ENCODE measurements at regions not wholly inside any gene's neighbourhood (a gene's known extent, or its start where the extent isn't known, plus 50 kb on each side); places are given as distances from the start of the nearest gene placed in this dataset.
"Not testable (repeated sequence)": the region's sequence is repeated elsewhere in the genome, so short reads cannot be mapped to it uniquely, and the experiment has no call there.

DNA sequence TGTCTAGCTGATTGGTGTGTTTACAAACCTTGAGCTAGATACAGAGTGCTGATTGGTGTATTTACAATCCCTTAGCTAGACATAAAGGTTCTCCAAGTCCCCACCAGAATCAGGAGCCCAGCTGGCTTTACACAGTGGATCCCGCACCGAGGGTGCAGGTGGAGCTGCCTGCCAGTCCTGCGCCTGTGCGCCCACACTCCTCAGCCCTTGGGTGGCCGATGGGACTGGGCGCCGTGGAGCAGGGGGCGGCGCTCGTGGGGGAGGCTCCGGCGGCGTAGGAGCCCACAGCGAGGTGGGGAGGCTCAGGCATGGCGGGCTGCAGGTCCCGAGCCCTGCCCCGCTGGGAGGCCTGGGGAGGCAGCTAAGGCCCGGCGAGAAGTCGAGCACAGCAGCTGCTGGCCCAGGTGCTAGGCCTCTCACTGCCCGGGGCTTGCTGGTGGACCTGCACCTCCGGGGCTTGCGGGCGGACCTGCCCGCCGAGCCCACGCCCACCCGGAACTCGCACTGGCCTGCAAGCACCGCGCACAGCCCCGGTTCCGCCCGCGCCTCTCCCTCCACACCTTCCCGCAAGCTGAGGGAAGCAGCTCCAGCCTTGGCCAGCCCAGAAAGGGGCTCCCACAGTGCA is 51.0 kb upstream of the CDYL start:
- not testable (repeated sequence) for FAIRE-seq; DNase-seq (ENCODE audit: insufficient read length, low spot score)

DNA sequence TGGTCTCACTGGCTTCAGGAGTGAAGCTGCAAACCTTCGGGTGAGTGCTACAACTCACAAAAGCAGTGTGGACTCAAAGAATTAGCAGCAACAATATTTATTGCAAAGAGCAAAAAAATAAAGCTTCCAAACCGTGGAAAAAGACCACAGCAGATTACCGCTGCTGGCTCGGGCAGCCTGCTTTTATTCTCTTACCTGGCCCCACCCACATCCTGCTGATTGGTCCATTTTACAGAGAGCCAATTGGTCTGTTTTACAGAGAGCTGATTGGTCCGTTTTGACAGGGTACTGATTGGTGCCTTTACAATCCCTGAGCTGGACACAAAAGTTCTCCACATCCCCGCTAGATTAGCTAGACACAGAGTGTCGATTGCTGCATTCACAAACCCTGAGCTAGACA is 51.5 kb upstream of the CDYL start:
- not testable (repeated sequence) for DNase-seq (ENCODE audit: insufficient read length, low spot score); FAIRE-seq

DNA sequence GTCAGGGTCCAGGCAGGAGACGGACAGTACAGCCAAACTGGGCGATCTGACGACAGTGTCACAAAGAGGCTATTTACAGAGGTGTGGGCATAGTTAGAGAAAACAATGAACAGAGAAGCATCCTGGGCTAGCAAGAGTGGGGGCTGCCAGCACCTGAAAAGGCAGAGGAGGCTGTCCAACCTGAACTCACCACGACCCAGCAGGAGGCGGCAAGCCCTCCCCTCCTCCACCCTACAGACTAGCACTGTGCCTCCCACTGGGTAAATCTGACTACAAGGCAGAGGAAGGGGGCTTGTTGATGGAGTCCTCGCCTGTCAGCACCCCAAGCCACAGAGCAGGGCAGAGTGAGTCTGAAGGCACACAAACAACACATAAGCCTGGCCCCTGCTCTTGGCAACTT is 52.8 kb upstream of the CDYL start:
- FAIRE-seq, result no peak
- TF ChIP-seq TAF1 (IDR thresholded peaks at IDR 0.05; ENCODE audit: low read depth, low read length), result no peak
- TF ChIP-seq SPI1 (IDR thresholded peaks at IDR 0.05; ENCODE audit: low read depth, low read length), result no peak
- no peak for TF ChIP-seq PAX5 (IDR thresholded peaks at IDR 0.05; ENCODE audit: insufficient read depth, low read length, severe bottlenecking)
- no peak for TF ChIP-seq POLR2AphosphoS5 (IDR thresholded peaks at IDR 0.05; ENCODE audit: low read depth, low read length)
- no peak for TF ChIP-seq POU2F2 (IDR thresholded peaks at IDR 0.05; ENCODE audit: low read depth, low read length)
- TF ChIP-seq POLR2A (IDR thresholded peaks at IDR 0.05; ENCODE audit: low read depth, low read length), result no peak

DNA sequence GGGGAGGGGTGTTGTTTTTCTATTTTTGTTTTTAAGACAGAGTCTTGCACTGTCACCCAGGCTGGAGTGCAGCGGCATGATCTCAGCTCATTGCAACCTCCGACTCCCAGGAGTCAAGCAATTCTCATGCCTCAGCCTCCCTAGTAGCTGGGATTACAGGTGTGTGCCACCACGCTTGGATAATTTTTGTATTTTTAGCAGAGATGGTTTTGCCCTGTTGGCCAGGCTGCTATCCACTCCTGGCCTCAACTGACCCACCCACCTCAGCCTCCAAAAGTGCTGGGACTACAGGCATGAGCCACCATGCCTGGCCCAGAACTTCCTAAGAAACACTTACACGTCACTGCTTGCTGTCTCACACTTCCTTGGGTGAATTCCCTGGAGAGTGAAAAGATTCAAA is 54.8 kb upstream of the CDYL start:
- not testable (repeated sequence) for FAIRE-seq

More for the DNA sequence above, 52.8 kb upstream of the CDYL start:
- DNase-seq (ENCODE audit: insufficient read length, low spot score), result no peak

DNA sequence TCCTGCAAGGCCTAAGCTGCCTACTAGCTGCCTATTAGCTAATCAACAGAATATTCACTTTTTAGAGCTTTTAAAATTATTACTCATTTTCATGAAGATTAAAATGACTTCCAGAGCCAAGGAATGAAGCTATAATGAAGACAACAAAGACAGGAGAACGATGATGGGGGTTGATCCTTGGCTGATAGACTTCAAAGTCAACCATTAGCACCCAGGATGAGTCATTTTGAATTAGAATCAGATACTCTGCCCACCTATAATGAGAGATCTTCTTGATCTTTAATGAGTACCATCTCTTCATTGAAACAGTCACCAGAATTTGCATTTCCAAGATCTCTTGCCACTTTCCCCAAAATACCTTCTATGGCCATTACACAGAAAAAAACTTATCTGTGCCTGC is 56.7 kb upstream of the CDYL start:
- DNase-seq (ENCODE audit: insufficient read length, low spot score), result no peak
- FAIRE-seq, result no peak
- no peak for TF ChIP-seq POLR2AphosphoS5 (IDR thresholded peaks at IDR 0.05; ENCODE audit: low read depth, low read length)
- no peak for TF ChIP-seq POLR2A (IDR thresholded peaks at IDR 0.05; ENCODE audit: low read depth, low read length)
- TF ChIP-seq TAF1 (IDR thresholded peaks at IDR 0.05; ENCODE audit: low read depth, low read length), result no peak
- no peak for TF ChIP-seq POU2F2 (IDR thresholded peaks at IDR 0.05; ENCODE audit: low read depth, low read length)
- no peak for TF ChIP-seq PAX5 (IDR thresholded peaks at IDR 0.05; ENCODE audit: insufficient read depth, low read length, severe bottlenecking)
- no peak for TF ChIP-seq SPI1 (IDR thresholded peaks at IDR 0.05; ENCODE audit: low read depth, low read length)

More for the DNA sequence above, 54.8 kb upstream of the CDYL start:
- DNase-seq (ENCODE audit: insufficient read length, low spot score), result not testable (repeated sequence)

DNA sequence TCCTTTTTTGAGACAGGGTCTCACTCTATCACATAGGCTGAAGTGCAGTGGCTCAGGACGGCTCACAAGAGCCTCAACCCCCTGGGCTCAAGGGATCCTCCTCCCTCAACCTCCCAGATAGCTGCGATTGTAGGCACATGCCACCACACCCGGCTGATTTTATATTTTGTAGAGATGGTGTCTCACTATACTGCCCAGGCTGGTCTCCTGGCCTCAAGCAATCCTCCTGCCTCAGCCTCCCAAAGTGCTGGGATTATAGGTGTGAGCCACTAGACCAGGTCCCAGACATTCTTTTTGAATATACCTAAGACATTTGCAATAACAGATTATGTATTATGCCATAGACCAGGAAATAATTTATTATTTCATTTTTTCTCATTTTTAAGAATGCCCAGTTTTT is 58.3 kb upstream of the CDYL start:
- DNase-seq (ENCODE audit: insufficient read length, low spot score) (no peak), FAIRE-seq (no peak)
- TF ChIP-seq PAX5 (IDR thresholded peaks at IDR 0.05; ENCODE audit: insufficient read depth, low read length, severe bottlenecking) (no peak), SPI1 (IDR thresholded peaks at IDR 0.05; ENCODE audit: low read depth, low read length) (no peak), TAF1 (IDR thresholded peaks at IDR 0.05; ENCODE audit: low read depth, low read length) (no peak), POLR2AphosphoS5 (IDR thresholded peaks at IDR 0.05; ENCODE audit: low read depth, low read length) (no peak), POLR2A (IDR thresholded peaks at IDR 0.05; ENCODE audit: low read depth, low read length) (no peak), POU2F2 (IDR thresholded peaks at IDR 0.05; ENCODE audit: low read depth, low read length) (no peak)

DNA sequence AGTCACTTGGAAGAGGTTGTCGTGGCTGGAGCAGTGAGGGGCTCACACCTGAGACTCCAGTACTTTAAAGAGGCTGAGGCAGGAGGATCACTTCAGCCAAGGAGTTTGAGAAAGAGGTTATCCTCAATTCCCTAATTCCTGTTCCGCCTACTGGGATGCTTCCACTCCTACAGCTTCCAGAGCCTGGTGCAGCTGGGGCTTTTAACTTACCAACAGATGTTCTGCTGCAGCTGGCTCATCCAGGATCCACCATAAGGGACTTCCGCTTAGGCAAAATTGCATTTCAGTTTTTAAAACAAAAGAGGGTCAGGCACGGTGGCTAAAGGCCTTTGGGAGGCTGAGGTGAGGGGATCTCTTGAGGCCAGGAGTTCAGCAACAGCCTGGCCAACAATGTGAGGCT is 59.1 kb upstream of the CDYL start:
- DNase-seq (ENCODE audit: insufficient read length, low spot score) (no peak), FAIRE-seq (no peak)
- TF ChIP-seq TAF1 (IDR thresholded peaks at IDR 0.05; ENCODE audit: low read depth, low read length) (no peak), POLR2A (IDR thresholded peaks at IDR 0.05; ENCODE audit: low read depth, low read length) (no peak), SPI1 (IDR thresholded peaks at IDR 0.05; ENCODE audit: low read depth, low read length) (no peak), POU2F2 (IDR thresholded peaks at IDR 0.05; ENCODE audit: low read depth, low read length) (no peak)

DNA sequence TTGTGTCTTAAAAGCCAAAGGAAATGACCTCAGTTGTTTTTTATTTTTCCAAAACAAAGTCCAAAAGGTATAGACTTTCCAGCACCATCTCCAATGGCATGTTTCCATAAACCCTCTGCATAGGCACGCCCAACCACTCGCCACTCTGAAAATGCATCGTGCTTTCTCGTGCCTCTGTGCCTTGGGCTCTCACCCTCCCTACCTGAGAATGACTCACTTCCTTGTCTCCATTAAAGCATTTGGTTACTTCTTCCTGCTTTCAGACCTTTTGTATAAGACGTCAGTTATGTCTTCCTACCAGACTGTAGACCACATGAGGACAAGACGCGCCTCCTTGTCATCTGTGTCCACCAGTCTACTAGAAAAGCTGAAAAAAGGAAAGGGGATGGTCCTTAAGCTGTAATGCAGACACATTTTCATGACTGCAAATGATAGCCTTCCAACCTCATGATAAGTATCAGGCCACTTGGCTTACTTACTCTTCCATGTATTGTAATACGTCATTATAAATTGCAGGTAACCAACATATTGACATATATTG is 61.2 kb upstream of the CDYL start:
- no peak for FAIRE-seq
- TF ChIP-seq TAF1 (IDR thresholded peaks at IDR 0.05; ENCODE audit: low read depth, low read length) (no peak), POU2F2 (IDR thresholded peaks at IDR 0.05; ENCODE audit: low read depth, low read length) (no peak), POLR2AphosphoS5 (IDR thresholded peaks at IDR 0.05; ENCODE audit: low read depth, low read length) (no peak), POLR2A (IDR thresholded peaks at IDR 0.05; ENCODE audit: low read depth, low read length) (no peak), SPI1 (IDR thresholded peaks at IDR 0.05; ENCODE audit: low read depth, low read length) (no peak), PAX5 (IDR thresholded peaks at IDR 0.05; ENCODE audit: insufficient read depth, low read length, severe bottlenecking) (no peak)
- no peak for DNase-seq (ENCODE audit: insufficient read length, low spot score)

DNA sequence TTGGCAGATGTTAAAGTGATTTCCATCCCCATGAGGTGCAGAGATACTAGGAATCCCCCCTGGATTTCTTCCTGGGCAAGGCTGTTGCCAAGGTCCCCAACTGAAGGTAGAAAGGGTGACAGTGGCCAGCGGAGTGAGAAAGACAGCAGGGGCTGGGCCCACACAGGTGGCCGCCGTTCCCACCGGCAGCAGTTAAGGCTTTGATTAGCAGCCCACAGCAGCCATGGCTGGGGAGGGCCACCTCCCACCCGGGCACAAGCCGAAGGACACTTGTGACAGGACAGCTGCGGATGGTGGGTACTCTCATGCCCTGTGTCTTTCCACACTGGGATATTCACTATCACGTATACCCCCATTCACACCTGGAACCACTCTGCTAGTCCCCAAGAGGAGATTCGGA is 63.9 kb upstream of the CDYL start:
- no peak for DNase-seq (ENCODE audit: insufficient read length, low spot score)
- no peak for FAIRE-seq
- TF ChIP-seq POLR2AphosphoS5 (IDR thresholded peaks at IDR 0.05; ENCODE audit: low read depth, low read length) (no peak), POU2F2 (IDR thresholded peaks at IDR 0.05; ENCODE audit: low read depth, low read length) (no peak), TAF1 (IDR thresholded peaks at IDR 0.05; ENCODE audit: low read depth, low read length) (no peak), POLR2A (IDR thresholded peaks at IDR 0.05; ENCODE audit: low read depth, low read length) (no peak), PAX5 (IDR thresholded peaks at IDR 0.05; ENCODE audit: insufficient read depth, low read length, severe bottlenecking) (no peak), SPI1 (IDR thresholded peaks at IDR 0.05; ENCODE audit: low read depth, low read length) (no peak)

DNA sequence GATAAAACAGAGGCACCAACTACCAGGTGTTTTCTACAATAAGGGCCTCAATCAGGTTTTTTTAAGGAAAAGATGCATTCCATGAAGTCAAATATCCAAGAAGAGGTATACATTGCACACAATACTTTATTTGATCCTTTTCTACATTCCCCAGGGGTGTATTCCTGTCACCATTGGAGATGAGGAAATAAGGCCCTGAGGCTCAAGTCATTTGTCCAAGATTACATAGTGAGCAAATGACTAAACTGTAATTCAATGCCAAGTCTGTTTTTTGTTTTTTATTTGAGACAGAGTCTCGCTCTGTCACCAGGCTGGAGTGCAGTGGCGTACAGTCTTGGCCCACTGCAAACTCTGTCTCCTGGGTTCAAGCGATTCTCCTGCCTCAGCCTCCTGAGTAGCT is 69.2 kb upstream of the CDYL start:
- no peak for DNase-seq (ENCODE audit: insufficient read length, low spot score)
- FAIRE-seq, result no peak

DNA sequence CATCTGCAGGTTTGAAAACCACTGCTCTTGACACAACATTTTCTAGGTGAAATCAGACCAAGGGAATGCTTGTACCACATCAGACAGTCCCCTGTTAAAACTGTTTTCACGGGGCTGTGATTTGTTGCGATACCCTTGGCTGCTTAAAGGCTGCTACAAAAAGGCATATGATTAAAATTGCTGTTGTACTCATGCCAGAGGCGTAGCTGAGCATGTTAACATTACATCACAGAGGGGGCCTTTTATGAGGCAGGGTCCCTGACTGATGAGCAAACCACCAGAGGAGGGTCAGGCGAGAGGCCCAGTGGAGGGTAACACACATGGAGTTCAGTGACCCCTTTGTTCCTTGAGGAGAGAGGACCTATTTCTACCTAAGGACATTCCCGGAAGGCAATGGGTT is 70.4 kb upstream of the CDYL start:
- FAIRE-seq (no peak), DNase-seq (ENCODE audit: insufficient read length, low spot score) (no peak)
- TF ChIP-seq POU2F2 (IDR thresholded peaks at IDR 0.05; ENCODE audit: low read depth, low read length) (no peak), POLR2A (IDR thresholded peaks at IDR 0.05; ENCODE audit: low read depth, low read length) (no peak), SPI1 (IDR thresholded peaks at IDR 0.05; ENCODE audit: low read depth, low read length) (no peak)

More for the DNA sequence above, 69.2 kb upstream of the CDYL start:
- no peak for TF ChIP-seq POLR2AphosphoS5 (IDR thresholded peaks at IDR 0.05; ENCODE audit: low read depth, low read length)
- TF ChIP-seq SPI1 (IDR thresholded peaks at IDR 0.05; ENCODE audit: low read depth, low read length), result no peak
- TF ChIP-seq TAF1 (IDR thresholded peaks at IDR 0.05; ENCODE audit: low read depth, low read length), result no peak
- no peak for TF ChIP-seq PAX5 (IDR thresholded peaks at IDR 0.05; ENCODE audit: insufficient read depth, low read length, severe bottlenecking)
- no peak for TF ChIP-seq POLR2A (IDR thresholded peaks at IDR 0.05; ENCODE audit: low read depth, low read length)
- no peak for TF ChIP-seq POU2F2 (IDR thresholded peaks at IDR 0.05; ENCODE audit: low read depth, low read length)

Data from GM12891 (cell line).